B cell (primary cell): ENCODE measurements at regions not wholly inside any gene's neighbourhood (a gene's known extent, or its start where the extent isn't known, plus 50 kb on each side); places are given as distances from the start of the nearest gene placed in this dataset.

ENCODE experiments used
- ATAC-seq: fragments of 200-7000 bp; cut with Tn5 transposase; one replicate; pipeline ENCODE4 v1.10.0; 2021; ENCODE audit warnings: low read depth, mild to moderate bottlenecking, moderate number of reproducible peaks, moderate library complexity
- CTCF ChIA-PET: fragments of 350-600 bp; sonication (Branson Sonifier 250); formaldehyde crosslinking; loops from one replicate; lab custom pipeline; 2021; ENCODE audit warnings: antibody characterized with exemption, inconsistent platforms; lab: Charles Lee
- POLR2A ChIA-PET: fragments of 350-600 bp; sonication (Branson Sonifier 250); formaldehyde crosslinking; loops from one replicate; lab custom pipeline; 2021; ENCODE audit warnings: antibody characterized with exemption; lab: Charles Lee
- DNase-seq: peaks from one replicate; pipeline ENCODE4 v3.0.0; 2013
- H2AFZ ChIP-seq: 2 replicates; pipeline ENCODE4 v1.6.1; 2012; ENCODE audit warnings: mild to moderate bottlenecking, low read depth, low read length; ENCODE audit not compliant: insufficient read depth, poor library complexity, severe bottlenecking
- H3K27ac ChIP-seq, 2 donors: 1 replicate in 1 of 2; 2 replicates in 1 of 2; pipeline ENCODE4 v1.5.1; 2012 to 2013; ENCODE audit warnings: low read length in 2 of 2, mild to moderate bottlenecking in 2 of 2, moderate library complexity in 1 of 2
- H3K27me3 ChIP-seq, 4 experiments: fragments of 200-600 bp in 1 of 4; sonication (generic) in 1 of 4; replicated peaks in 1 of 4; 1 replicate in 2 of 4; 2 replicates in 2 of 4; pipeline versions ENCODE4 v1.6.1 to v1.7.0; 2013 to 2016; ENCODE audit warnings: low read length in 3 of 4, mild to moderate bottlenecking in 2 of 4, mixed read lengths in 1 of 4, moderate library complexity in 1 of 4; ENCODE audit not compliant: insufficient read depth in 4 of 4, control insufficient read depth in 3 of 4; ENCODE audit errors: control extremely low read depth in 1 of 4
- H3K36me3 ChIP-seq, 2 experiments: replicated peaks in 1 of 2; 1 replicate in 1 of 2; 2 replicates in 1 of 2; pipeline versions ENCODE4 v1.6.1 to v1.7.1; 2013; ENCODE audit warnings: low read length in 1 of 2; ENCODE audit not compliant: insufficient read depth in 2 of 2, control insufficient read depth in 1 of 2; ENCODE audit errors: control extremely low read depth in 1 of 2, extremely low read depth in 1 of 2
- H3K4me1 ChIP-seq, 2 donors: fragments of 200-600 bp in 1 of 2; sonication (generic) in 1 of 2; 1 replicate in 1 of 2; 2 replicates in 1 of 2; pipeline versions ENCODE4 v1.5.1 to v1.6.1; 2013 to 2017; ENCODE audit warnings: low read length in 2 of 2; ENCODE audit not compliant: control insufficient read depth in 2 of 2, insufficient read depth in 2 of 2
- H3K4me2 ChIP-seq: replicated peaks from 2 replicates; pipeline ENCODE3; 2012; ENCODE audit warnings: mild to moderate bottlenecking, low read depth, low read length; ENCODE audit not compliant: poor library complexity, severe bottlenecking
- H3K4me3 ChIP-seq, 5 experiments: fragments of 200-600 bp in 1 of 5; sonication (generic) in 1 of 5; 1 replicate in 3 of 5; 2 replicates in 2 of 5; pipeline versions ENCODE4 v1.5.1 to v1.7.0; 2011 to 2016; ENCODE audit warnings: low read length in 4 of 5, mild to moderate bottlenecking in 4 of 5, low read depth in 2 of 5, control low read depth in 1 of 5, moderate library complexity in 1 of 5; ENCODE audit not compliant: insufficient read depth in 1 of 5; ENCODE audit errors: control extremely low read depth in 1 of 5, extremely low read depth in 1 of 5
- H3K79me2 ChIP-seq: fragments of 200-600 bp; sonication (generic); one replicate; pipeline ENCODE4 v1.6.0; 2016; ENCODE audit warnings: low read length; ENCODE audit not compliant: control insufficient read depth, insufficient read depth
- H3K9ac ChIP-seq: fragments of 200-600 bp; sonication (generic); 2 replicates; pipeline ENCODE4 v1.6.1; 2017; ENCODE audit warnings: mild to moderate bottlenecking, low read length, moderate library complexity
- H3K9me3 ChIP-seq, 3 donors: one replicate each; pipeline versions ENCODE4 v1.6.1 to v1.7.1; 2013; ENCODE audit warnings: low read length in 2 of 3; ENCODE audit not compliant: control insufficient read depth in 2 of 3, insufficient read depth in 1 of 3; ENCODE audit errors: control extremely low read depth in 1 of 3
- H4K20me1 ChIP-seq: 2 replicates; pipeline ENCODE4 v1.6.0; 2012; ENCODE audit warnings: mild to moderate bottlenecking, low read length; ENCODE audit not compliant: insufficient read depth, control insufficient read depth, poor library complexity, severe bottlenecking
- H3K27ac Mint-ChIP-seq: one replicate; pipeline ENCODE4 v1.8.0; 2021; ENCODE audit warnings: mixed read lengths
- H3K27me3 Mint-ChIP-seq: one replicate; pipeline ENCODE4 v1.8.0; 2021; ENCODE audit warnings: mixed read lengths
- H3K4me1 Mint-ChIP-seq: one replicate; pipeline ENCODE4 v1.8.0; 2021; ENCODE audit warnings: mixed read lengths
- H3K4me3 Mint-ChIP-seq: one replicate; pipeline ENCODE4 v1.8.0; 2021; ENCODE audit warnings: mixed read lengths
- H3K9me3 Mint-ChIP-seq: one replicate; pipeline ENCODE4 v1.8.0; 2022; ENCODE audit warnings: mixed read lengths; ENCODE audit not compliant: insufficient read depth
- EZH2 ChIP-seq: IDR thresholded peaks from 2 replicates; pipeline ENCODE4 v1.6.1; 2012; ENCODE audit warnings: borderline replicate concordance, low read depth, mild to moderate bottlenecking, moderate library complexity, low read length; ENCODE audit not compliant: insufficient read depth, poor library complexity, severe bottlenecking
- WGBS: methylation state at CpG from one replicate; pipeline ENCODE4 v1.1.5; 2013; ENCODE audit warnings: missing lambda C conversion rate; ENCODE audit not compliant: insufficient coverage; 5-methylcytosine and 5-hydroxymethylcytosine counted together
- intact Hi-C: fragments of 100-400 bp; cut with micrococcal nuclease; formaldehyde crosslinking; loops from one replicate; pipeline ENCODE4 v1.10.0; 2022
- TF ChIP-seq, protein P1 (sequence below): fragments of 200-600 bp; IDR thresholded peaks from one replicate; pipeline ENCODE4 v1.8.0; 2022; ENCODE audit warnings: antibody characterized with exemption, mild to moderate bottlenecking

DNA sequence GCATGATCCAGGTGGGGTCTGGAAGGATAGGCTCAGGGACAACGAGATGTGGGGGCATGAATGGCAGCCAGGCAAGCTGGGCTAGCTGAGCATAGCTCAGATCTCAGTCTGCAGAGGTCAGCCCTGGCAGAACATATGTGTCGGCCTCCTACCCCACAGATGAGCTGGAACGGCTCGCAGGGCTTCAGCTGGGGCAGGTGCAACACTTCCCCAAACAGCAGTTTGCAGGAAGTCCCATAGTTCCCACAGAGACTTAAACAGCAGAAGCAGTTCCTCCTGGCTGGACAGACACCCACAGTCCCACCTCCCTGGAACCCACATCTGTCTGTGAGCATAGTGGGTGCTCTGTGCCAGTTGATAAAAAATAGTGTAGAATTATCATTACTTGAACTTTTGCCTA is 404.6 kb downstream of the GADD45G start:
- ChIA-PET CTCF (interaction anchor here (1.1 to 1.2 kb wide), 2 partner anchors 9 to 14 kb away, joined by 3 to 6 read pairs; no protein-coding TSS in a partner anchor), POLR2A (no interaction called here)
- Mint-ChIP-seq H3K4me3 (peak overlapping the region; percentile 65), H3K27me3 (no peaks in the 10 kb centered on the region), H3K9me3 (peaks cover 3% of the 10 kb centered on the region), H3K4me1 (peaks cover 39% of the 10 kb centered on the region), H3K27ac (peak overlapping the region; percentile 70)
- Histone ChIP-seq H3K27me3 (no peaks in the 10 kb centered on the region), H3K9me3 (peaks cover 0 to 7% (median 6%) of the 10 kb centered on the region in 3 donors), H2AFZ (no peak overlapping the region), H3K9ac (no peak overlapping the region), H3K4me1 (peaks cover 41 to 44% of the 10 kb centered on the region in 2 donors), H3K4me2 (peak overlapping the region; percentile 55), H3K27ac (no peak overlapping the region), H3K36me3 (no peaks in the 10 kb centered on the region), H3K79me2 (no peaks in the 10 kb centered on the region), H3K4me3 (peak overlapping the region in 1 of 5 experiments; percentile 12), H4K20me1 (no peaks in the 10 kb centered on the region)
- TF ChIP-seq, protein P1, sequence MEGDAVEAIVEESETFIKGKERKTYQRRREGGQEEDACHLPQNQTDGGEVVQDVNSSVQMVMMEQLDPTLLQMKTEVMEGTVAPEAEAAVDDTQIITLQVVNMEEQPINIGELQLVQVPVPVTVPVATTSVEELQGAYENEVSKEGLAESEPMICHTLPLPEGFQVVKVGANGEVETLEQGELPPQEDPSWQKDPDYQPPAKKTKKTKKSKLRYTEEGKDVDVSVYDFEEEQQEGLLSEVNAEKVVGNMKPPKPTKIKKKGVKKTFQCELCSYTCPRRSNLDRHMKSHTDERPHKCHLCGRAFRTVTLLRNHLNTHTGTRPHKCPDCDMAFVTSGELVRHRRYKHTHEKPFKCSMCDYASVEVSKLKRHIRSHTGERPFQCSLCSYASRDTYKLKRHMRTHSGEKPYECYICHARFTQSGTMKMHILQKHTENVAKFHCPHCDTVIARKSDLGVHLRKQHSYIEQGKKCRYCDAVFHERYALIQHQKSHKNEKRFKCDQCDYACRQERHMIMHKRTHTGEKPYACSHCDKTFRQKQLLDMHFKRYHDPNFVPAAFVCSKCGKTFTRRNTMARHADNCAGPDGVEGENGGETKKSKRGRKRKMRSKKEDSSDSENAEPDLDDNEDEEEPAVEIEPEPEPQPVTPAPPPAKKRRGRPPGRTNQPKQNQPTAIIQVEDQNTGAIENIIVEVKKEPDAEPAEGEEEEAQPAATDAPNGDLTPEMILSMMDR = no peak
- no peak for TF ChIP-seq EZH2
- peak; percentile 93 for ATAC-seq
- peak; percentile 72 for DNase-seq
- intact Hi-C loops = loop anchor here (1.0 to 2.0 kb wide), 2 partner anchors 10 to 15 kb away; no protein-coding TSS in a partner anchor
- WGBS = 0% methylated on average over 4 of the region's 4 CpGs

DNA sequence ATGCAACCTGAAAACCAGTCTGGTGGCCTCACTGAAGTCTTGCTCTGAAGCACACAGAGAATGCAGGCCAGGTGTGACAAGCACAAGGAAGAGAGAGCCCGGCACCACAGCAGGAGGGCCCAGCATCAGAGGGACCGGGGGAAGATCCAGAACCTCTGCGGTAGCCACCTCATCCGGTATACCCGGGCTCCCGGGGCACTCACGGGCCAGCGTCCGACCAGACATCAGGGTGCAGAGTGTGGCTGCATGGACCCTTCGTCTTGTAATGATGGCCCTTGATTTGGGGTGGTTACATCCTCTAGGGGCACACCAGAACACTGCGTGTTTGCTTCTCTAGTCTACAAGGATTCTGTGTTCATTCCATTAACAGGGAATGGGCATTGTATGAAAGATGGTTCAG is 406.0 kb downstream of the GADD45G start:
- intact Hi-C loops = no loop called here
- no peaks in the 10 kb centered on the region for H3K27me3 ChIP-seq
- DNase-seq (no peak), ATAC-seq (no peak)
- H2AFZ ChIP-seq = no peak overlapping the region
- no peak overlapping the region for H3K4me3 ChIP-seq
- H3K36me3 ChIP-seq = no peaks in the 10 kb centered on the region
- no peak overlapping the region for H3K27ac ChIP-seq
- no peaks in the 10 kb centered on the region for H3K9me3 ChIP-seq
- peaks cover 41 to 44% of the 10 kb centered on the region in 2 donors for H3K4me1 ChIP-seq
- no peak overlapping the region for H3K9ac ChIP-seq
- H3K9me3 Mint-ChIP-seq = no peaks in the 10 kb centered on the region
- H3K4me3 Mint-ChIP-seq = no peak overlapping the region
- TF ChIP-seq, protein P1 = no peak
- no peak for TF ChIP-seq EZH2
- no peaks in the 10 kb centered on the region for H4K20me1 ChIP-seq
- 93% methylated on average over 10 of the region's 11 CpGs for WGBS
- H3K27me3 Mint-ChIP-seq = no peaks in the 10 kb centered on the region
- ChIA-PET CTCF (interaction anchor here (0.6 to 1.2 kb wide), 2 partner anchors 13 to 1114 kb away, joined by 3 to 6 read pairs; no protein-coding TSS in a partner anchor), POLR2A (interaction anchor here (0.7 kb wide), 1 partner anchor 735 kb away, joined by 6 read pairs; no protein-coding TSS in a partner anchor)
- no peak overlapping the region for H3K27ac Mint-ChIP-seq
- H3K79me2 ChIP-seq = no peaks in the 10 kb centered on the region
- peaks cover 39% of the 10 kb centered on the region for H3K4me1 Mint-ChIP-seq
- no peak overlapping the region for H3K4me2 ChIP-seq
